ENCODE measurements at regions not wholly inside any gene's neighbourhood (a gene's known extent, or its start where the extent isn't known, plus 50 kb on each side); places are given as distances from the start of the nearest gene placed in this dataset.
"Not testable (repeated sequence)": the region's sequence is repeated elsewhere in the genome, so short reads cannot be mapped to it uniquely, and the experiment has no call there.

GRCh38 chr6:165008971-165009370 lies 300.4 kb downstream of the C6orf118 start:
- DNase-seq (ENCODE audit: low read depth in 3 of 3), result no peak

GRCh38 chr6:165002866-165003265 lies 306.5 kb downstream of the C6orf118 start:
- no peak for DNase-seq (ENCODE audit: low read depth in 3 of 3)

- no peak for DNase-seq (ENCODE audit: low read depth in 3 of 3)
These were observed 307.0 kb downstream of the C6orf118 start for GRCh38 chr6:165002358-165002757.

GRCh38 chr6:165001502-165002157 lies 307.8 kb downstream of the C6orf118 start:
- no peak for DNase-seq (ENCODE audit: low read depth in 3 of 3)

GRCh38 chr6:164998297-164998696 lies 311.1 kb downstream of the C6orf118 start:
- DNase-seq (ENCODE audit: low read depth in 3 of 3), result no peak

GRCh38 chr6:164996838-164997237 lies 312.6 kb downstream of the C6orf118 start:
- no peak for DNase-seq (ENCODE audit: low read depth in 3 of 3)

- DNase-seq (ENCODE audit: low read depth in 3 of 3), result no peak
These were observed 317.8 kb downstream of the C6orf118 start for GRCh38 chr6:164991573-164991972.

- DNase-seq (ENCODE audit: low read depth in 3 of 3), result no peak
These were observed 318.5 kb downstream of the C6orf118 start for GRCh38 chr6:164990901-164991300.

- DNase-seq (ENCODE audit: low read depth in 3 of 3), result no peak
These were observed 327.0 kb downstream of the C6orf118 start for GRCh38 chr6:164982389-164982788.

GRCh38 chr6:164967102-164967501 lies 342.3 kb downstream of the C6orf118 start:
- no peak for DNase-seq (ENCODE audit: low read depth in 3 of 3)

GRCh38 chr6:164962805-164963204 lies 346.6 kb downstream of the C6orf118 start:
- DNase-seq (ENCODE audit: low read depth in 3 of 3), result no peak

GRCh38 chr6:164947164-164947563 lies 362.2 kb downstream of the C6orf118 start:
- DNase-seq (ENCODE audit: low read depth in 3 of 3), result no peak

- DNase-seq (ENCODE audit: low read depth in 3 of 3), result no peak
These were observed 367.1 kb downstream of the C6orf118 start for GRCh38 chr6:164942271-164942670.

- DNase-seq (ENCODE audit: low read depth in 3 of 3), result not testable (repeated sequence)
These were observed 376.1 kb downstream of the C6orf118 start for GRCh38 chr6:164933238-164933794.

GRCh38 chr6:164929408-164929977 lies 379.9 kb downstream of the C6orf118 start:
- no peak for DNase-seq (ENCODE audit: low read depth in 3 of 3)

- DNase-seq (ENCODE audit: low read depth in 3 of 3), result no peak
These were observed 380.5 kb downstream of the C6orf118 start for GRCh38 chr6:164928728-164929407.

- no peak for DNase-seq (ENCODE audit: low read depth in 3 of 3)
These were observed 381.2 kb downstream of the C6orf118 start for GRCh38 chr6:164928057-164928727.

- DNase-seq (ENCODE audit: low read depth in 3 of 3), result peak; percentile 25 to 37 (median 26)
These were observed 381.9 kb downstream of the C6orf118 start for GRCh38 chr6:164927288-164928056.

- no peak for DNase-seq (ENCODE audit: low read depth in 3 of 3)
These were observed 382.7 kb downstream of the C6orf118 start for GRCh38 chr6:164926686-164927085.

GRCh38 chr6:164925681-164926530 lies 383.5 kb downstream of the C6orf118 start:
- no peak for DNase-seq (ENCODE audit: low read depth in 3 of 3)

GRCh38 chr6:164924674-164925073 lies 384.7 kb downstream of the C6orf118 start:
- DNase-seq (ENCODE audit: low read depth in 3 of 3), result no peak
